Stomach (tissue), 8 donors: ENCODE measurements at regions not wholly inside any gene's neighbourhood (a gene's known extent, or its start where the extent isn't known, plus 50 kb on each side); places are given as distances from the start of the nearest gene placed in this dataset.

Source experiments
- DNase-seq, 2 donors: peaks; one replicate each; pipeline versions ENCODE4 v3.0.0 to v3.0.0-alpha.2; 2013 to 2019
- H3K27ac ChIP-seq, 5 donors: fragments of 200-600 bp in 4 of 5; sonication (generic) in 4 of 5; one replicate each; pipeline ENCODE4 v1.5.1; 2013 to 2019; ENCODE audit warnings: mild to moderate bottlenecking in 1 of 5, moderate library complexity in 1 of 5
- H3K27me3 ChIP-seq, 3 donors: fragments of 200-600 bp; sonication (generic); one replicate each; pipeline ENCODE4 v1.5.1; 2017 to 2019; ENCODE audit warnings: mixed run types in 1 of 3
- H3K36me3 ChIP-seq, 4 donors: fragments of 200-600 bp; sonication (generic); 1 replicate in 3 of 4; 2 replicates in 1 of 4; pipeline ENCODE4 v1.5.1; 2016 to 2019
- H3K4me1 ChIP-seq, 4 donors: fragments of 200-600 bp; sonication (generic); one replicate each; pipeline ENCODE4 v1.5.1; 2016 to 2019
- H3K4me3 ChIP-seq, 4 donors: fragments of 200-600 bp; sonication (generic) in 3 of 4; one replicate each; pipeline ENCODE4 v1.5.1; 2016 to 2019; ENCODE audit warnings: mild to moderate bottlenecking in 1 of 4
- H3K9me3 ChIP-seq, 4 donors: fragments of 200-600 bp; sonication (generic); one replicate each; pipeline ENCODE4 v1.5.1; 2016 to 2019
- CTCF ChIP-seq, 7 experiments: fragments of 450-650 bp in 4 of 7; fragments of 200-600 bp in 3 of 7; sonication (generic) in 3 of 7; IDR thresholded peaks; one replicate each; pipeline ENCODE4 v1.5.1; 2016 to 2019; ENCODE audit warnings: antibody characterized with exemption in 7 of 7, control low read depth in 2 of 7, mild to moderate bottlenecking in 1 of 7
- EP300 ChIP-seq: sonication (generic); formaldehyde crosslinking; IDR thresholded peaks from one replicate; pipeline ENCODE4 v1.6.1; 2017; ENCODE audit warnings: antibody characterized with exemption
- POLR2A ChIP-seq, 4 donors: fragments of 450-650 bp; IDR thresholded peaks; one replicate each; pipeline ENCODE4 v1.6.1; 2016; ENCODE audit warnings: antibody characterized with exemption in 4 of 4, control low read depth in 2 of 4, mild to moderate bottlenecking in 1 of 4, moderate library complexity in 1 of 4
- POLR2AphosphoS5 ChIP-seq, 3 donors: sonication (generic); formaldehyde crosslinking; IDR thresholded peaks; one replicate each; pipeline ENCODE4 v1.6.1; 2016; ENCODE audit warnings: antibody characterized with exemption in 3 of 3
- WGBS, 5 donors: extraction: QIAGEN DNeasy Blood & Tissue Kit in 3 of 5; methylation state at CpG; one replicate each; pipeline versions ENCODE4 v1.1.5 to v1.1.7; 2013 to 2018; 5-methylcytosine and 5-hydroxymethylcytosine counted together
- intact Hi-C: fragments of 100-400 bp; cut with DNase I; formaldehyde crosslinking; loops from one replicate; pipeline ENCODE4 v1.15.1; 2023; ENCODE audit warnings: low total_unique reads
- donor health status: healthy with polysubstance abuse.
- donor health status: Bipolar disorder and iron deficiency.
- donor health status: healthy.

GRCh38 chr19:56927791-56928207, 87.3 kb upstream of the PEG3 start:
- H3K4me1 ChIP-seq, result no peaks in the 10 kb centered on the region
- WGBS, 5 donors, result 70 to 78% (median 75%) methylated on average over 7 of the region's 7 CpGs
- H3K36me3 ChIP-seq, result no peaks in the 10 kb centered on the region
- intact Hi-C loops, result no loop called here
- no peak for TF ChIP-seq POLR2A (IDR thresholded peaks at IDR 0.05)
- no peak for TF ChIP-seq EP300
- TF ChIP-seq CTCF (IDR thresholded peaks at IDR 0.05), result no peak
- no peak for TF ChIP-seq POLR2AphosphoS5 (IDR thresholded peaks at IDR 0.05)
- peaks cover 0 to 58% (median 33%) of the 10 kb centered on the region in 4 donors for H3K9me3 ChIP-seq
- no peak overlapping the region for H3K27ac ChIP-seq
- DNase-seq, result no peak
- H3K27me3 ChIP-seq, result no peaks in the 10 kb centered on the region
- H3K4me3 ChIP-seq, result no peak overlapping the region

- DNase-seq, result peak in 1 of 2 donors; percentile 19
- H3K4me3 ChIP-seq, result no peak overlapping the region
- TF ChIP-seq POLR2A (IDR thresholded peaks at IDR 0.05) (no peak), CTCF (IDR thresholded peaks at IDR 0.05) (no peak), EP300 (no peak), POLR2AphosphoS5 (IDR thresholded peaks at IDR 0.05) (no peak)
- 19 to 39% (median 30%) methylated on average over 5 of the region's 5 CpGs for WGBS, 5 donors
- H3K27me3 ChIP-seq, result no peaks in the 10 kb centered on the region
- H3K9me3 ChIP-seq, result peaks cover 0 to 77% (median 30%) of the 10 kb centered on the region in 4 donors
- H3K27ac ChIP-seq, result no peak overlapping the region
- intact Hi-C loops, result no loop called here
- H3K4me1 ChIP-seq, result no peaks in the 10 kb centered on the region
- no peaks in the 10 kb centered on the region for H3K36me3 ChIP-seq
Measured at GRCh38 chr19:56930647-56931535, 90.4 kb upstream of the PEG3 start.

GRCh38 chr19:56933014-56933705, 92.6 kb upstream of the PEG3 start:
- no peak overlapping the region for H3K4me3 ChIP-seq
- peaks cover 0 to 75% (median 36%) of the 10 kb centered on the region in 4 donors for H3K9me3 ChIP-seq
- TF ChIP-seq POLR2A (IDR thresholded peaks at IDR 0.05) (no peak), POLR2AphosphoS5 (IDR thresholded peaks at IDR 0.05) (no peak), EP300 (no peak), CTCF (IDR thresholded peaks at IDR 0.05) (no peak)
- no peak overlapping the region for H3K27ac ChIP-seq
- no peaks in the 10 kb centered on the region for H3K27me3 ChIP-seq
- WGBS, 5 donors, result 66 to 77% (median 73%) methylated on average over 13 of the region's 13 CpGs
- no peaks in the 10 kb centered on the region for H3K36me3 ChIP-seq
- intact Hi-C loops, result no loop called here
- H3K4me1 ChIP-seq, result no peaks in the 10 kb centered on the region
- DNase-seq, result peak in 1 of 2 donors; percentile 19

- Histone ChIP-seq H3K9me3 (peaks cover 0 to 77% (median 33%) of the 10 kb centered on the region in 4 donors), H3K36me3 (no peaks in the 10 kb centered on the region), H3K27ac (no peak overlapping the region), H3K4me3 (no peak overlapping the region), H3K4me1 (no peaks in the 10 kb centered on the region), H3K27me3 (no peaks in the 10 kb centered on the region)
- WGBS, 5 donors, result 78 to 81% (median 80%) methylated on average over 9 of the region's 9 CpGs
- intact Hi-C loops, result no loop called here
- no peak for DNase-seq
- TF ChIP-seq POLR2AphosphoS5 (IDR thresholded peaks at IDR 0.05) (no peak), CTCF (IDR thresholded peaks at IDR 0.05) (no peak), POLR2A (IDR thresholded peaks at IDR 0.05) (no peak)
Measured at GRCh38 chr19:56934438-56935090, 94.0 kb upstream of the PEG3 start.
